ENCODE measurements at regions not wholly inside any gene's neighbourhood (a gene's known extent, or its start where the extent isn't known, plus 50 kb on each side); places are given as distances from the start of the nearest gene placed in this dataset.

GRCh38 chr2:186342029-186342428 lies 144.0 kb upstream of the ZC3H15 start:
- TF ChIP-seq RHOXF2B (CRISPR knock-in tag; conservative IDR thresholded peaks at IDR 0.05) = no peak
- TF ChIP-seq MAFF (IDR thresholded peaks at IDR 0.05; ENCODE audit: low read length) = no peak
- TF ChIP-seq TARDBP (IDR thresholded peaks at IDR 0.05) = no peak
- TF ChIP-seq E2F8 (IDR thresholded peaks at IDR 0.05; ENCODE audit: low read depth, partially characterized antibody) = no peak
- TF ChIP-seq CREBBP (IDR thresholded peaks at IDR 0.05; ENCODE audit: low read depth, low read length) = no peak
- TF ChIP-seq GABPB1 (CRISPR knock-in tag; IDR thresholded peaks at IDR 0.05) = no peak
- TF ChIP-seq POLR2AphosphoS5 (IDR thresholded peaks at IDR 0.05; ENCODE audit: control insufficient read depth, insufficient read depth, low read depth, low read length) = no peak
- no peak for TF ChIP-seq ZNF764 (CRISPR knock-in tag; IDR thresholded peaks at IDR 0.05; ENCODE audit: low read depth)
- no peak for TF ChIP-seq ATF3 (IDR thresholded peaks at IDR 0.05)
- TF ChIP-seq ATF3 (CRISPR knock-in tag; conservative IDR thresholded peaks at IDR 0.05) = no peak
- Histone ChIP-seq H3K9ac (ENCODE audit: insufficient read depth in 1 of 2, low read depth in 2 of 2, low read length in 2 of 2) (no peak overlapping the region), H3K4me3 (no peak overlapping the region), H3K27me3 (ENCODE audit: control insufficient read depth in 2 of 2, insufficient read depth in 2 of 2, low read length in 2 of 2) (no peaks in the 10 kb centered on the region), H4K20me1 (replicated peaks; ENCODE audit: control insufficient read depth, insufficient read depth, low read length) (no peaks in the 10 kb centered on the region), H3K4me1 (replicated peaks in 1 of 2; ENCODE audit: control insufficient read depth in 2 of 2, insufficient read depth in 2 of 2, low read length in 2 of 2) (no peaks in the 10 kb centered on the region), H3K4me2 (ENCODE audit: insufficient read depth, low read length) (no peak overlapping the region), H3K79me2 (ENCODE audit: control insufficient read depth, insufficient read depth, low read length) (no peaks in the 10 kb centered on the region), H3K9me1 (ENCODE audit: control insufficient read depth, insufficient read depth, low read length) (no peaks in the 10 kb centered on the region), H3K27ac (ENCODE audit: extremely low read depth, low read depth, low read length) (no peak overlapping the region), H3K36me3 (ENCODE audit: control insufficient read depth, insufficient read depth, low read length) (no peaks in the 10 kb centered on the region), H2AFZ (ENCODE audit: low read depth, low read length) (no peak overlapping the region), H3K9me3 (replicated peaks; ENCODE audit: control insufficient read depth, insufficient read depth, low read depth, low read length) (no peaks in the 10 kb centered on the region; the same call in 1 of the 2 replicates)
- intact Hi-C loops (cut with micrococcal nuclease) = no loop called here
- no peak for ATAC-seq
- FAIRE-seq = no peak
- WGBS (ENCODE audit: insufficient coverage, low coverage, missing lambda C conversion rate) = 0% methylated on average over 1 of the region's 1 CpG
- POLR2A ChIA-PET = no interaction called here
- CTCF ChIA-PET (ENCODE audit: low intra/inter-chr PET ratio) = no interaction called here
- no peak for DNase-seq (ENCODE audit: extremely low read depth in 1 of 4, low spot score in 3 of 4)
- no TSS peak for BruUV-seq (replicated peaks)
- in situ Hi-C loops (cut with MboI) = no loop called here
